Retinal pigment epithelial cell (primary cell): ENCODE measurements at regions not wholly inside any gene's neighbourhood (a gene's known extent, or its start where the extent isn't known, plus 50 kb on each side); places are given as distances from the start of the nearest gene placed in this dataset.
"Not testable (repeated sequence)": the region's sequence is repeated elsewhere in the genome, so short reads cannot be mapped to it uniquely, and the experiment has no call there.

Source experiments
- DNase-seq: peaks from one replicate; pipeline ENCODE4 v3.0.0-alpha.2; 2010; ENCODE audit warnings: low read depth
- H3K4me3 ChIP-seq: 2 replicates; pipeline ENCODE4 v1.5.1; 2011; ENCODE audit warnings: mild to moderate bottlenecking, low read length, control low read depth, moderate library complexity
- CTCF ChIP-seq: conservative IDR thresholded peaks from 2 replicates; pipeline ENCODE4 v1.5.1; 2011; ENCODE audit warnings: low read depth, low read length, control low read depth, inconsistent platforms

- H3K4me3 ChIP-seq, result no peak overlapping the region
- no peak for DNase-seq
- TF ChIP-seq CTCF, result no peak
These were observed 71.3 kb upstream of the VWC2 start for GRCh38 chr7:49702099-49702498.

GRCh38 chr7:49703337-49703736 lies 70.1 kb upstream of the VWC2 start:
- TF ChIP-seq CTCF, result no peak
- H3K4me3 ChIP-seq, result no peak overlapping the region
- DNase-seq, result no peak

GRCh38 chr7:49703881-49704280 lies 69.6 kb upstream of the VWC2 start:
- TF ChIP-seq CTCF, result no peak
- DNase-seq, result no peak

GRCh38 chr7:49706106-49706505 lies 67.3 kb upstream of the VWC2 start:
- no peak for TF ChIP-seq CTCF
- H3K4me3 ChIP-seq, result no peak overlapping the region
- DNase-seq, result no peak

More at GRCh38 chr7:49703881-49704280, 69.6 kb upstream of the VWC2 start:
- no peak overlapping the region for H3K4me3 ChIP-seq

- no peak for DNase-seq
- no peak for TF ChIP-seq CTCF
- H3K4me3 ChIP-seq, result no peak overlapping the region
These were observed 65.5 kb upstream of the VWC2 start for GRCh38 chr7:49707891-49708290.

GRCh38 chr7:49708590-49708989 lies 64.8 kb upstream of the VWC2 start:
- TF ChIP-seq CTCF, result no peak
- no peak overlapping the region for H3K4me3 ChIP-seq
- no peak for DNase-seq

GRCh38 chr7:49711072-49711723 lies 62.2 kb upstream of the VWC2 start:
- not testable (repeated sequence) for H3K4me3 ChIP-seq, DNase-seq
